ENCODE measurements at regions not wholly inside any gene's neighbourhood (a gene's known extent, or its start where the extent isn't known, plus 50 kb on each side); places are given as distances from the start of the nearest gene placed in this dataset.

GRCh38 chr22:34490886-34491285, 570.6 kb upstream of the LARGE1 start:
- ATAC-seq = no peak
- CTCF ChIA-PET (ENCODE audit: low intra/inter-chr PET ratio, low total read pairs) = no interaction called here

More at GRCh38 chr22:34490886-34491285, 570.6 kb upstream of the LARGE1 start:
- FAIRE-seq (no peak), DNase-seq (ENCODE audit: low spot score) (no peak)
- in situ Hi-C loops (cut with HindIII; ENCODE audit: extremely low pct_ligation_motif_present, low pct_unique_long_range_greater_than_20kb) (no loop called here), intact Hi-C loops (cut with micrococcal nuclease; ENCODE audit: unreplicated experiment) (no loop called here)
- Histone ChIP-seq H3K27ac (ENCODE audit: extremely low read length, insufficient read depth, low read length) (no peak overlapping the region), H3K4me1 (ENCODE audit: insufficient read depth, low read length) (no peaks in the 10 kb centered on the region), H3K79me2 (ENCODE audit: insufficient read depth, low read length) (no peaks in the 10 kb centered on the region), H3K36me3 (replicated peaks in 1 of 2; ENCODE audit: control insufficient read depth in 1 of 2, insufficient read depth in 2 of 2, low read length in 2 of 2) (no peaks in the 10 kb centered on the region), H3K9ac (ENCODE audit: insufficient read depth, low read depth, low read length) (no peak overlapping the region), H3K27me3 (ENCODE audit: control insufficient read depth in 1 of 2, insufficient read depth in 2 of 2, low read length in 2 of 2) (no peaks in the 10 kb centered on the region), H3K4me3 (replicated peaks in 1 of 3; ENCODE audit: insufficient read depth in 1 of 3, low read depth in 2 of 3, low read length in 3 of 3) (no peak overlapping the region), H3K4me2 (ENCODE audit: low read depth, low read length) (no peak overlapping the region), H3K9me3 (ENCODE audit: low read length) (no peaks in the 10 kb centered on the region), H2AFZ (ENCODE audit: low read length) (no peak overlapping the region), H4K20me1 (ENCODE audit: insufficient read depth, low read length) (no peaks in the 10 kb centered on the region)
- WGBS (ENCODE audit: low lambda C conversion rate) = 6% methylated on average over 2 of the region's 2 CpGs
- POLR2A ChIA-PET = no interaction called here
- no TSS peak for BruUV-seq (replicated peaks)
- TF ChIP-seq ZNF792 (CRISPR knock-in tag; IDR thresholded peaks at IDR 0.05) (no peak), IRF9 (CRISPR knock-in tag; IDR thresholded peaks at IDR 0.05; ENCODE audit: borderline replicate concordance) (no peak), ZNF710 (CRISPR knock-in tag; IDR thresholded peaks at IDR 0.05; ENCODE audit: borderline replicate concordance) (no peak)

All from HepG2 (cell line).